CD1c-positive myeloid dendritic cell (primary cell): ENCODE measurements at regions not wholly inside any gene's neighbourhood (a gene's known extent, or its start where the extent isn't known, plus 50 kb on each side); places are given as distances from the start of the nearest gene placed in this dataset.
"Not testable (repeated sequence)": the region's sequence is repeated elsewhere in the genome, so short reads cannot be mapped to it uniquely, and the experiment has no call there.

Experiments
- DNase-seq: peaks from one replicate; pipeline ENCODE4 v3.0.0-alpha.2; 2016; ENCODE audit errors: extremely low spot score

- no peak for DNase-seq
These were observed 1055.1 kb upstream of the PCDH10 start for GRCh38 chr4:132094017-132094416.

- no peak for DNase-seq
These were observed 1052.1 kb upstream of the PCDH10 start for GRCh38 chr4:132097041-132097440.

- no peak for DNase-seq
These were observed 1047.6 kb upstream of the PCDH10 start for GRCh38 chr4:132101526-132101925.

GRCh38 chr4:132108784-132109183, 1040.3 kb upstream of the PCDH10 start:
- DNase-seq, result no peak

- no peak for DNase-seq
These were observed 1034.2 kb upstream of the PCDH10 start for GRCh38 chr4:132114885-132115284.

- DNase-seq, result not testable (repeated sequence)
These were observed 1026.4 kb upstream of the PCDH10 start for GRCh38 chr4:132122741-132123140.

- DNase-seq, result no peak
These were observed 1025.0 kb upstream of the PCDH10 start for GRCh38 chr4:132123870-132124623.

GRCh38 chr4:132124624-132124974, 1024.5 kb upstream of the PCDH10 start:
- DNase-seq, result no peak

- DNase-seq, result no peak
These were observed 1024.0 kb upstream of the PCDH10 start for GRCh38 chr4:132125131-132125530.

GRCh38 chr4:132132433-132132832, 1016.7 kb upstream of the PCDH10 start:
- DNase-seq, result no peak

GRCh38 chr4:132169660-132170059, 979.4 kb upstream of the PCDH10 start:
- DNase-seq, result no peak

- no peak for DNase-seq
These were observed 969.1 kb upstream of the PCDH10 start for GRCh38 chr4:132180020-132180427.

GRCh38 chr4:132195176-132195575, 953.9 kb upstream of the PCDH10 start:
- DNase-seq, result no peak

- DNase-seq, result no peak
These were observed 945.5 kb upstream of the PCDH10 start for GRCh38 chr4:132203618-132204017.

GRCh38 chr4:132214519-132214918, 934.6 kb upstream of the PCDH10 start:
- no peak for DNase-seq

GRCh38 chr4:132218406-132218805, 930.7 kb upstream of the PCDH10 start:
- DNase-seq, result no peak

- DNase-seq, result no peak
These were observed 921.8 kb upstream of the PCDH10 start for GRCh38 chr4:132227151-132227856.

- DNase-seq, result not testable (repeated sequence)
These were observed 921.3 kb upstream of the PCDH10 start for GRCh38 chr4:132227857-132228165.

- no peak for DNase-seq
These were observed 920.4 kb upstream of the PCDH10 start for GRCh38 chr4:132228676-132229075.

GRCh38 chr4:132230025-132230424, 919.1 kb upstream of the PCDH10 start:
- no peak for DNase-seq

- DNase-seq, result no peak
These were observed 910.4 kb upstream of the PCDH10 start for GRCh38 chr4:132238697-132239096.

- DNase-seq, result no peak
These were observed 909.0 kb upstream of the PCDH10 start for GRCh38 chr4:132240081-132240480.

- no peak for DNase-seq
These were observed 903.8 kb upstream of the PCDH10 start for GRCh38 chr4:132245319-132245718.

- DNase-seq, result no peak
These were observed 884.9 kb upstream of the PCDH10 start for GRCh38 chr4:132264176-132264575.
